Astrocyte of the spinal cord (primary cell): ENCODE measurements at regions not wholly inside any gene's neighbourhood (a gene's known extent, or its start where the extent isn't known, plus 50 kb on each side); places are given as distances from the start of the nearest gene placed in this dataset.

Source experiments
- DNase-seq: peaks from one replicate; pipeline ENCODE4 v3.0.0; 2011; ENCODE audit warnings: low read depth, low spot score
- H3K4me3 ChIP-seq: 2 replicates; pipeline ENCODE4 v1.5.1; 2011; ENCODE audit warnings: low read depth, mild to moderate bottlenecking, low read length, moderate library complexity
- CTCF ChIP-seq: IDR thresholded peaks from 2 replicates; pipeline ENCODE4 v1.5.1; 2012; ENCODE audit warnings: low read depth, mild to moderate bottlenecking, low read length, inconsistent platforms
- in situ Hi-C: cut with HindIII; loops from 2 replicates; pipeline ENCODE4 v1.10.0; 2017; ENCODE audit warnings: low sequenced_read_pairs

GRCh38 chr9:107886826-107887225, 397.3 kb upstream of the KLF4 start:
- in situ Hi-C loops = no loop called here
- no peak for DNase-seq
- no peak overlapping the region for H3K4me3 ChIP-seq
- TF ChIP-seq CTCF = no peak

GRCh38 chr9:107883496-107884124, 394.0 kb upstream of the KLF4 start:
- no peak for DNase-seq
- no peak overlapping the region for H3K4me3 ChIP-seq
- TF ChIP-seq CTCF = no peak
- in situ Hi-C loops = no loop called here

- DNase-seq = no peak
- in situ Hi-C loops = no loop called here
- no peak for TF ChIP-seq CTCF
- no peak overlapping the region for H3K4me3 ChIP-seq
Observed at GRCh38 chr9:107881626-107882300, 392.2 kb upstream of the KLF4 start.

GRCh38 chr9:107878462-107878861, 388.9 kb upstream of the KLF4 start:
- TF ChIP-seq CTCF = no peak
- no peak for DNase-seq
- in situ Hi-C loops = no loop called here
- H3K4me3 ChIP-seq = no peak overlapping the region

- no peak for DNase-seq
- H3K4me3 ChIP-seq = no peak overlapping the region
- no peak for TF ChIP-seq CTCF
- in situ Hi-C loops = no loop called here
Observed at GRCh38 chr9:107875571-107875980, 386.0 kb upstream of the KLF4 start.

GRCh38 chr9:107874591-107875369, 385.2 kb upstream of the KLF4 start:
- no peak for DNase-seq
- in situ Hi-C loops = no loop called here
- H3K4me3 ChIP-seq = no peak overlapping the region
- TF ChIP-seq CTCF = no peak
